GM18498 (cell line): ENCODE measurements at regions not wholly inside any gene's neighbourhood (a gene's known extent, or its start where the extent isn't known, plus 50 kb on each side); places are given as distances from the start of the nearest gene placed in this dataset.
"Not testable (repeated sequence)": the region's sequence is repeated elsewhere in the genome, so short reads cannot be mapped to it uniquely, and the experiment has no call there.

Experiments used
- ATAC-seq: cut with Tn5 transposase; IDR thresholded peaks from one replicate; pipeline ENCODE4 v1.9.1; 2021; ENCODE audit warnings: mild to moderate bottlenecking, moderate library complexity; ENCODE audit not compliant: unreplicated experiment

DNA sequence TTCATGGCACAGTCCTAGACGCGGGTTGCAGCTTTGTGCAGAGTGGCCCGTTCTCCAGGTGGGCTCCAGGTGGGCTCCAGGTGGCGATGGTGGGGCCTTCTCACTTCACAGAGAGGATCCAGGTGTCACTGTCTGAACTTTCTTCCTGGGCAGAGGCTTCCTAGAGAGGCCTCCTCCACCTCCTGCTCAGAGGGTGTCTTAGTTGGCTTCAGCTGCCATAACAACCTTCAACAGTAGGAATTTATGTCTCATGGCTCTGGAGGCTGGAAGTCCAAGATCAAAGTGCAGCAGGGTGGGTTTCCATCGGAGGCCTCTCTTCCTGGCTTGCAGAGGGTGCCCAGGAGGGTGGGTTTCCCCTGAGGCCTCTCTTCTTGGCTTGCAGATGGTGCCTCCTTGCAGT, 125.1 kb downstream of the GLRX3 start:
- ATAC-seq, result no peak

DNA sequence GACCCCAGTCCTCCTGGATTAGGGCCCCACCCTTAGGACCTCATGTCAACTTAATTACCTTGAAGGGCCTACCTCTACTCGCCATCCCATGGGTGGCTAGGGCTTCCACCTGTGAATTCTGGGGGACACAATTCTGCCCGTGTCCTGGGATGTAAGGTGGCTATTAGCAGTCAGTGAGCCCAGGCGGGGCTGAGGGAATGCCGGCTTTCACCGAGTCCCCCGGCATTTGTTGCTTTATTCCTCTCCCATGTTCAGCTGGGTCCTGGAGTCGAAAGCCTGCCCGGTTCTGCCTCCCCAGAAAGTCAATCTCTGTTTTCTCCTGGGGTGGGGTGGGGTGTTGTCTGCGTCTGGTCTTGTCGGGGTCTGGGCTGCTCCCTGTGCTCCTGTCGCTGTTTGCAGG, 125.6 kb downstream of the GLRX3 start:
- ATAC-seq, result no peak

DNA sequence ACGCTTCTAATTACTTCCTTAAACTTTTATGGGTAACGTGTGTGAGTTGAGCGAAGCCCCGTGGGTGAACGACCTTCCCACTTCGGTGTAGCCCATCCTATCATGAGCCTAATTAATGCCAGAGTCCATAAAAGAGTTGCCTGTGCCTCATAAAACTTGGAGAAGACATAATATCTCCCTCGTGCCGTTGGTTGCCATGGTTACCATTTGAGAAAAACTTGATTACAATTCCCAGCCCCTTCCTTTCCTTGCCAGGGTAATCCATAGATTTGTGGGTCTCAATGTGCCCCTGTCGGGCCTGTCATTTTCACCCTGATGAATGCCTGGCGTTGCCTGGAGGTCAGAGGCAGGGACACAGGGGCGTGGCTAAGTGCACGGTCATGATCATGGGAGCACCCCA, 127.1 kb downstream of the GLRX3 start:
- ATAC-seq, result no peak

DNA sequence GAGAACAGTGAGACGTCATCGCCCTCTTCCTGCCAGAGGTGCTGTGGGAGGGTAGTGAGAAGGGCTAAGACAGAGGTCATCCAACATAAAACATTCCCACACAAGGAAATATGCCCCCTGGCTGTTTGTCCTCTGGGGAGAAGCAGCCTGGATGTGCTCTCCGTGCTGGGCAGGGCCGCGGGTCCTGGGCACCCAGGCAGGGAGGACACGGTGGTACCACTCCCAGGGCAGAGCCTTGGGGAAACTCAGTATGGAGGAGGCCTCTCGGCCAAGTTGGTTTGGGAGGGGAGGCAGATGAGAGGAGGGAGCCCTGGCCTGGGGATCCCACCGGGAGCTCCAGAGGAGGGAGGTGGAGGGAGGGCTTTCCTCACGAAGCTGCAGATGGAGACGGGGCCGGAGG, 129.4 kb downstream of the GLRX3 start:
- no peak for ATAC-seq

DNA sequence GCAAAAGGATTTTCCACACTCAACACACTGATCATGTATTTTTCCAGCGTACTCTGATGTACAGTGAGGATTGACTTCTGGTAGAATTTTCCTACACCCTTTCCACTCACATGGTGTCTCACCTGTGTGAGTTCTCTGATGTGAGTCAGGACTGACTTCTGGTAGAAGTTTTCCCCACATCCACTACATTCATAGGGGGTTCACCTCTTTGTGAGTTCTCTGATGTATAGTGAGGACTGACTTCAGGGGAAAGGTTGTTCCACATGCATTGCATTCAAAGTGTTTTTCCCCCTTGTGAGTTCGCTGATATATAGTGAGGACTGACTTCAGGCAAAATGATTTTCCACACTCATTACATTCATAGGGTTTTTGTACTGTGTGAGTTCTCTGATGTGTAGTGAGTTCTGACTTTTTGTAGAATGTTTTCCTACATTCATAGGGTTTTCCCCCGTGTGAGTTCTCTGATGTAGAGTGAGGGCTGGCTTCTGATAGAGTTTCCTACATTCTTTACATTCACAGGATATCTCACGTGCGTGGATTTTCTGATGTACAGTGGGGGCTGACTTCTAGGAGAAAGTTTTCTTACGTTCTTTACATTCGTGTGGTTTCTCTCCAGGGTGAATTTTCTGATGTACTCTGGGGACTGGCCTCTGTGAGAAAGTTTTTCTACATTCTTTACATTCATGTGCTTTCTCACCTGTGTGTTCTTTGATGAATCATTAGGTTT, 146.5 kb downstream of the GLRX3 start:
- ATAC-seq, result no peak

DNA sequence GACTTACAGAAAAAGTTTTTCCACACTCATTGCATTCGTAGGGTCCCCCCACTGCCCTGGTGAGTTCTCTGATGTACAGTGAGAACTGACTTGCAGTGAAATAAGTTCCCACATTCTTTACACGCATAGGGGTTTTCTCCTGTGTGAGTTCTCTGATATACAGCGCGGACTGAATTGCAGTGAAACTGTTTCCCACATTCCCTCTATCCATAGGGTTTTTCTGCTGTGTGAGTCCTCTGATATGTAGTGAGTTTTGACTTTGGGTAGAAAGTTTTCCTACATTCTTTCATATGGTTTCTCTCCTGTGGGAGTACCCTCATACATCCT, 147.0 kb downstream of the GLRX3 start:
- no peak for ATAC-seq

DNA sequence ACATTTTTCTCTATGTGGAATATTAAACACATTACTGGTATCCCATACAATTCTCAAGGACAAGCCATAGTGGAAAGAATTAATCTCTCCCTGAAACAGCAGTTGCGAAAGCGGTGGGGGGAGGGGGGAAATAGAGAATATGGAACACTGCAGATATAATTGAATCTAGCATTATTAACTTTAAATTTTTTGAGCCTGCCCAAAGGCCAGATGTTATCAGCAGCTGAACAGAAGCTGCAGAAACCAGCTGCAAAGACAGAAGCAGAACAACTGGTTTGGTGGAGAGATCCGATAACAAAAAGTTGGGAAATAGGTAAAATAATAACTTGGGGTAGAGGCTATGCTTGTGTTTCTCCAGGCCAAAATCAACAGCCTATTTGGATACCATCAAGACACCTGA, 159.6 kb downstream of the GLRX3 start:
- ATAC-seq, result not testable (repeated sequence)

DNA sequence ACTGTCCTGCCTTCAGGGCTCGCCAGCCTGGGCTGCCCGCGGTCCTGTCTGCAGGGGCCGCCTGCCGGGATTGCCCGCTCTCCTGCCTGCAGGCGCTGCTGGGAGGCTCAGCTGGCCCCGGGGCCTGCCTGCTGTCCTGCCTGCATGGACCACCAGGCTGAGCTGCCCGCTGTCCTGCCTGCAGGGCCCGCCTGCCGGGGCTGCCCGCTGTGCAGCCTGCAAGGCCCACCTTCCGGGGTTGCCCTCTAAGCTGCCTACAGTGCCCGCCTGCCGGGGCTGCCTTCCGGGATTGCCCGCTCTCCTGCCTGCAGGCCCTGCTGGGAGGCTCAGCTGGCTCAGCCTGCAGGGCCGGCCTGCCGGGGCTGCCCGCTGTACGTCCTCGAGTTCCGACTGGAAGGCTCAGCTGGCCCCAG, 164.4 kb downstream of the GLRX3 start:
- peak; percentile 38 for ATAC-seq

DNA sequence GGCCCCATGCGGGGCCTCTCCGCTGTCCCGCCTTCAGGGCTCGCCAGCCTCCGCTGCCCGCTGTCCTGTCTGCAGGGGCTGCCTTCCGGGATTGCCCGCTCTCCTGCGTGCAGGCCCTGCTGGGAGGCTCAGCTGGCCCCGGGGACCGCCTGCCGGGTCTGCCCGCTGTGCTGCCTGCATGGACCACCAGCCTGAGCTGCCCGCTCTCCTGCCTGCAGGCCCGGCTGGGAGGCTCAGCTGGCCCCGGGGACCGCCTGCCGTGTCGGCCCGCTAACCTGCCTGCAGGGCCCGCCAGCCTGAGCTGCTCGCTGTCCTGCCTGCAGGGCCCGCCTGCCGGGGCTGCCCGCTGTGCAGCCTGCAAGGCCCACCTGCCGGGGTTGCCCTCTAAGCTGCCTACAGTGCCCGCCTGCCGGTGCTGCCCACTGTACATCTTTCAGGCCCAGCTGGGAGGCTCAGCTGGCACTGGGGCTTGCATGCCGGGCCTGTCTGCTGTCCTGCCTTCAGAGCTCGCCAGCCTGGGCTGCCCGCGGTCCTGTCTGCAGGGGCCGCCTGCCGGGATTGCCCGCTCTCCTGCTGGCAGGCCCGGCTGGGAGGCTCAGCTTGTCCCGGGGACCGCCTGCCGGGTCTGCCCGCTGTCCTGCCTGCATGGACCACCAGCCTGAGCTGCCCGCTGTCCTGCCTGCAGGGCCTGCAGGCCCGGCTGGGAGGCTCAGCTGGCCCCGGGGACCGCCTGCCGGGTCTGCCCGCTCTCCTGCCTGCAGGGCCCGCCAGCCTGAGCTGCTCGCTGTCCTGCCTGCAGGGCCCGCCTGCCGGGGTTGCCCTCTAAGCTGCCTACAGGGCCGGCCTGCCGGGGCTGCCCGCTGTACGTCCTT, 165.1 kb downstream of the GLRX3 start:
- ATAC-seq, result peak; percentile 67

DNA sequence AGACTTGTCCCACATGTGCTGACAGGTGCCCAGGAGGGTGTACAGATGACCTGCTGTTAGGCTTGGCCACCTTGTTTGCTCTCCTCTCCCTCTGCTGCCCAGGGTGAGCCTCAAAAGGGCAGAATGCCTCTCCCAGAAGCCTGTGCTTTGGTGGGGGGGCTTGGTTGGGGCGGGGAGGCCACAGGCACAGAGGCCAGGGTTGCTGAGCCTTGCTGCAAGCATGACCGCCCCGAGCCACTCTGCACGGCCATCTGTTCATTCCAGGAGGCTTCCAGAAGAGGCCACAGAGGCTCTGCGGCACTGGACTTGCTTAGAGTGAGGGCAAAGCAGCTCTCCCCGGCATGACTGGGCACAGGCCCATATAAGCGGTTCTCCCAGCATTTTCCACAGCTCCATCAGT, 190.8 kb downstream of the GLRX3 start:
- ATAC-seq, result no peak

DNA sequence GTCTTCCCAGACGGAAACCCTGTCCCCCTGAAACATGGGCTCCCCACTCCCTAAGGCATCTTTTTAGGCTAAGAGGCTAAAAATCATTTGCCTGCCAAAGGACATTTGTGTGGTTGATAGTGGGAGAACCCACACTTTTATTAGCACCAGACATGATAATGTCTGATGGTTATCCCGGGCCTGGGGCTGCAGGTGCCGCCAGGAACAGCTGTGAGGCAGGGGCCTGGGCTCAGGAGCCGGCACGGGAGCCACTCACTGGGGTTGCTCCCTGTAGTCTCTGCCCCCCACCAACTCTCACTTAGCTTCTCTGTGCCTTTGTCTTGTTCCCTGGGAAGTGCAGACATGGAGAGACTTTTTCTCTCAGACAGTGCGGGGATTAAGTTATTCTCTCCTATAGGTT, 193.6 kb downstream of the GLRX3 start:
- ATAC-seq, result no peak

DNA sequence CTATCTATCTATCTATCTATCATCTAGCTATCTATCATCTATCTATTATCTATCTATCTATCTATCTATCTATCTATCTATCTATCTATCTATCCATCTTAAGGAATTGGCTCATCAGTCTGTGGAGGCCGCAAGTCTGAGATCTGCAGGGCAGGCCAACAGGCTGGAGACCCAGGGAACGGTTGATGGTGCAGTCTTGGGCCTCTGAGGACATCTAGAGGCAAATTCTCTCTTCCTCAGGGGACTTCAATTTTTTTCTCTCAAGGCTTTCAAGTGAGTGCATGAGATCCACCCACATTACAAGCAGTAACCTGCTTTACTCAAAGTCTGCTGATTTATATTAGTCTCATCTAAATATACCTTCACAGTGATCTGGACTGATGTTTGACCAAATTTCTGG, 197.0 kb downstream of the GLRX3 start:
- no peak for ATAC-seq

DNA sequence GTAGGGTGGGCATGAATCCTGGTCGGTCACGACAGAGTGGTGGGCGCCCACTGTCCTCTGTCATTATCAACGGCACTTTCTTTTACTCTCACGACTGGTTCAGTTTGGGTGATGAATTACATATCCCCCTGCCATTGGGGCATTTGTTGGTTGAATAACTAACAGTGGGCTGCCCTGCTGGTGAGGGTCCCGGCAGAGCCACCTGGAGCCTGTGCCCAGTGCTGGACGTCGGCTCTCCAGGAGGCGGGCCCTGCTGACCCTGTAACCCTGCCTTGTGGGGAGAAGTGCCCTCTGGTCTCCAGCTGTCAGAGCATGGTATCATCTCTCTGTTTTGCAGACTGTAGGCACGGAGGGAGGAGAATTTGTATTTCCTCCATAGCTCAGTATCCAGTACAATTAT, 199.1 kb downstream of the GLRX3 start:
- no peak for ATAC-seq

DNA sequence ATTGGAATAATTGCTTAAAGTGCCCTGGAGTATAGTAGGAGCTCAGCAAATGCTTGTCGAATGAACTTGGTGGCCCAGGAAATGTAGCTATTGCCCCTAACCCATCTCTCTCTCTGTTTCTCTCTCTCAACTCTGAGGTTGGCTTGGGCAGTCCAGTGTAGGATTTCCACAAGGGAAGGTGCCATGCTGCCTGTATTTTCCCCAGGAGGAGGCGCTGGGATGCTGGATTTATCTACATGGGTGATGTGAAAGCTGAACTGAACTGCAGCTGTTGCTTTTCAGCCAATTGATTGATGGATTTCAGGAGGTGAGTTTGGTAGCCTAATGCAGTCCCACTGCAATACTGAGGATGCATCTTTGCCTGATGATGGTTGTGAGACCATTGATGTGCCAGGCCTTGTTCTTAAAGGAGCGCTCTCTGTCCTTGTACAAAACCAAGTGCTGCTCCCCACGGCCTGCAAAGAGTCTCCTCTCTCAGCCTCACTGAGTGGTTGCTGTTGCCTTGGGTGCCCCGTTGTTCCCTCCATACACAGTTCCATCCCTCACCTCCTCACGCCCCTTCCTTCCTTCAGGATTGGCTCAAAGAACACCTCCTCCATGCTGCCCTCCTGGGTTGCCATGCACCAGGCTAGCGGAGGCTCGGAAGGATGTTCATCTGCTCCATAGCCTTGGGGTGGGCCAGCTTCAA, 200.6 kb downstream of the GLRX3 start:
- no peak for ATAC-seq

DNA sequence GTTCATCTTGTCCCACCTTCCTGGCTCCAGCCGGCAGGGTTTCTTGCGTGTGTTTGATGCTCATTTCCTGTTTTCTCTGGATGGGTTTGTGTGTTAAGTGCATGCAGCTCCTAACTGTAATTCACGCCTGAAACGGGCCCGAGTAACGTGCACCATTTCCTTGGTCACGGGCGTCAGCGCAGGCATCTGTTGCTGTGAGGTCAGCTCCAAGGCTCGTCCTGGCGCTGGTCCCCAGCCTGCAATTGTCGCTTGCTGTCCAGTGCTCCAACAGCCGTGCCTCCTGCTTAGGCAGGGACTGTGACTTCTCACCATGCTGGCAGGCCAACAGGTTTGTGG, 201.1 kb downstream of the GLRX3 start:
- ATAC-seq, result no peak

DNA sequence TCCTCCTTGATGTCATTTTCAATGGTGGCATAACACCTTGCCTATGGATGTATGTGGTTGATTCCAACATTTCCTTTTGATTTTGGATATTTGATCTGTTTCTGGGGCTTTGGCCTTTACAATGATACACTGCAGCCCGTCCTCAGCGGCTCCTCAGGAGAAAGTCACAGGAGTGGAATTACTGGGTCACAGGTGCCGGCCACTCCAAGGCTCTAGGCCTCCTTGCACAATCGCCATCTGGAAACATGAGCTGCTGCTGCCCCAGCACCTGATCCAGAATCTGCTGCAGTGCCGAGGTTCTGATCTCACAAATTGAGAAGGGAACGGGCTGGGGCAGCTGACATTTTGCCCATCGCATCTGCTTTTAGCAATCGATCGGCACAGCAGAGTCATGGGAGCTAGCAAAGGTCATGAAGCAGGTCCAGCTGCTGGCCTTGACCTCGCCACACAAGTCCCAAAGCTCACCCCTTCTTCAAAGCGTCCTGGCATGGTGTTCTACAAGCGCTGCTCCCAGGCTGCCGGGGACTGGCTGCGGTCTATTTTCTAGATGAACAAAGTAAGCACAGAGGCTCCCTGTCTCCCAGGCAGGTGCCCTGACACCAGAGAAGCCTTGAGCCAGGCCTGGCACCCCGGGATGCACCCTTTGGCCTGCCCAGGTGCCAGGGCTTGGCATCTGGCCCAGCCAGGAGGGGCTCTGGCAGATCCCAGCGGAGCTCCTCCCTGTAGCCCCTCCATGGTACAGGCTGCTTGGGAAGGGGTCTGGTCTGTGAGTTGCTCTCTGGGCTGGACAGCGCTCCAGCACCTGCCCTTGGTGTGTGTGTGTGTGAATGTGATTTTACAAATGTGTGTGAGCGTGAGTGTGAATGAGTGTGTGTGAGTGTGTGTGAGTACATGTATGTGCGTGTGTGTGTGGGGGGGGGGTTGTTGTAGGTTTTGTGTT, 201.8 kb downstream of the GLRX3 start:
- ATAC-seq, result no peak

DNA sequence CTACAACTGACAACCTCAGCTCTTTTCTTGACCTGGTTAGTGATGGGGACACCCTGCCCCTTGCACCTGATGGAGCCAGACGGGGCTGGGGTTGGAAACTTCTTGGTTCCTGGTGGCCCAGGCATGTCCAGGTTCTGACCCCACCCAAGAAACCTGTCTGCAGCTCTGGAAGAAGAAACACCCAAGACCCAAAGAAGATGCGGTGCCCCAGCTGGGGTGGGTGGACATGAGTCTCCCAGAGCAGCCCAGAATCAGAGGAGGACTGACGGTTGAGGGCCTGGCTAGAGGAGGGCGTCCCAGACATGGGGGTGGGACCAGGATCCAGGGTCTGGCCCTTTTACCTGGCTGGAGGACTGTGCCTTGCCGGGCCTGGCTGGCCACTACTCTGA, 202.4 kb downstream of the GLRX3 start:
- no peak for ATAC-seq

DNA sequence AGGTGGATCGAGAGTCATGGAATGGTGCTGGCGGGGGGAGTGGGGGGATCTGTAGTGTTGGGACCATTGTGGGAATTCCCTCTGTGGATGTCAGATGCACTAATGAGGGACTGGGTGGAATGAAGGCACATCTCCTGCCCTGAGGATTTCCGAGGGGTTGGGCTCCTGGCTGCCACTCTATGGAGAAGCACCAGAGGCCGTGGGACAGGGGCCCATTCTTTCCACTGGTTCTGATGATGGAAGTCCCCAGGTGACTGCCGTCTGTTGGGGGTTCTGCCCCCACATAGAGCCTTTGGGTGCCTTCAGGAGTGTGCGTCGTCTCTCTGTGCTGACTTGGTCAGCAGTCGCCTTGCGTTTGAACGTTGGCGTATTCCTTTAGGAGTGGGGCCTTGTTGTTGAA, 202.9 kb downstream of the GLRX3 start:
- ATAC-seq, result no peak

DNA sequence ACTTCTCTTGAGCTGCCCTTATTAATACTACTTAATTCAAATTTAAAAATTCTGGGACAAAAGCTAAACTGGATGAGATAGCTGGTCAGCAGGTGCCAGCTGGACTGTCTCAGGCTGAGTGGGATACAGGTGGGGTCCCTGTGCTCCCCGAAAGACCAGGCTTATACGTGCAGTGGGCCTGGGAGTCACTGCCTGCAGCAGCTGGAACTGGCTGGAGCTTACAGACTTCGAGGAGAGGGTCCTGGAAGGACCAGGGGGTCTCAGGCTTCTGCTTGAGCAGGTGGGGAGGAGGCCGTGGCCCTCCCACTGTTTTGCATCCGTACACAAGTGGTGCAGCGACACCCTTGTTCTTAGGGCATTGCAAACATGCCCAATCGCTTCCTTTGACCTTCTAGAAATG, 203.7 kb downstream of the GLRX3 start:
- no peak for ATAC-seq

DNA sequence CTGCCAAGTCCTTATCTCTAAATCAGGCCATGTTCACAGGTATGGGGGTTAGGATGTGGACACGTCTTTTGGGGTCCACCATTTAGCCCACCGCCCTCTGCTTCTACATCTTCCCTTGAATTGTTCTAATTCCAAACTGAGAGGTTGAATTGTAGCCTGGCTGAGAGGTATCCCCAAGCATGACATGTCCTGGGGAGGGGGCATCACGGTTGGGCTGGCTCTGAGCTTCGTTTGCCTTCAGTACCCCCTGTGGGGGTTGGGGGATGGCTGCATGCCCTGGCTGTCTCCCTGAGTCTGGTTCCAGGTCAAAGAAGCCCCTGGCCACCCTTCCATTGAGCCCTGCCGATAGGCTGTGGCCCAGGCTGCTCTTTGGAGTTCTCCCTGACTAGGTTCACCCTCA, 204.6 kb downstream of the GLRX3 start:
- ATAC-seq, result no peak

DNA sequence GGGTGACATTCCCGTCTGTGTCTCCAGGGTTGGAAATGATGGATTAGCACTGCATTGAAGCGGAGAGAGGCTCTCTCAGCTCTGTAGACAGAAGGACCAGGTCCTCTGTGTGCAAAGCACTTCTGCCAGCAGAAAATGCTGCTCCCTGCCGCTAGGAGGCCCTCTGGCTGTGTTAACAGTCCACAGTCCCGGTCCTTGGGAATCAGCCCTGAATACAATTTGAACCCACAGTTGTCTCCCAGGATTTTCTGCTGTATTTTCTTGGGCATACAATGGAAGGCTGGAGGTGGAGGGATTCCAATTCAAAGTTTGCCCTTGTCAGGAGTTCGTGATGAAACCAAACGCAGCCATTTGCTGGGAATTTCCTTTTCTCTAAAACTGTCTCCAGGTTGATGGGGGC, 205.2 kb downstream of the GLRX3 start:
- ATAC-seq, result no peak
